SK-N-SH (cell line): ENCODE measurements at regions not wholly inside any gene's neighbourhood (a gene's known extent, or its start where the extent isn't known, plus 50 kb on each side); places are given as distances from the start of the nearest gene placed in this dataset.

Experiments used
- CTCF ChIP-seq: fragments of 200-600 bp; sonication (generic); IDR thresholded peaks from 2 replicates; pipeline ENCODE4 v1.6.1; 2017; ENCODE audit warnings: antibody characterized with exemption, mild to moderate bottlenecking, moderate library complexity
- EZH2phosphoT487 ChIP-seq: fragments of 200-600 bp; sonication (generic); IDR thresholded peaks from 2 replicates; pipeline ENCODE4 v1.6.1; 2017; ENCODE audit warnings: low read depth, mixed run types, mild to moderate bottlenecking, antibody characterized with exemption, moderate library complexity, borderline replicate concordance
- FOSL2 ChIP-seq: IDR thresholded peaks from 2 replicates; pipeline ENCODE4 v1.4.0; 2012; ENCODE audit warnings: low read depth, mild to moderate bottlenecking, moderate library complexity, borderline replicate concordance
- GABPA ChIP-seq: IDR thresholded peaks from 2 replicates; pipeline ENCODE4 v1.4.0; 2012; ENCODE audit warnings: low read depth, mild to moderate bottlenecking
- NRF1 ChIP-seq: IDR thresholded peaks from 2 replicates; pipeline ENCODE4 v1.6.1; 2012; ENCODE audit warnings: low read depth, mild to moderate bottlenecking, low read length
- POLR2AphosphoS5 ChIP-seq: IDR thresholded peaks from 2 replicates; pipeline ENCODE4 v1.6.1; 2012; ENCODE audit warnings: low read depth, low read length
- RAD21 ChIP-seq: IDR thresholded peaks from 2 replicates; pipeline ENCODE4 v1.6.1; 2012; ENCODE audit warnings: mild to moderate bottlenecking, low read length
- REST ChIP-seq: IDR thresholded peaks from 2 replicates; pipeline ENCODE4 v1.6.1; 2012; ENCODE audit warnings: mild to moderate bottlenecking, low read depth, low read length, moderate library complexity
- TAF1 ChIP-seq: IDR thresholded peaks from 2 replicates; pipeline ENCODE4 v1.6.1; 2012; ENCODE audit warnings: low read depth, mild to moderate bottlenecking, low read length, moderate library complexity, borderline replicate concordance
- ZBTB33 ChIP-seq: IDR thresholded peaks from 2 replicates; pipeline ENCODE4 v1.4.0; 2012; ENCODE audit warnings: low read depth, borderline replicate concordance

GRCh38 chr2:18682681-18683080, 93.3 kb upstream of the NT5C1B start:
- no peak for TF ChIP-seq EZH2phosphoT487
- TF ChIP-seq CTCF = no peak
- TF ChIP-seq ZBTB33 = no peak
- no peak for TF ChIP-seq FOSL2
- no peak for TF ChIP-seq POLR2AphosphoS5
- no peak for TF ChIP-seq REST
- no peak for TF ChIP-seq RAD21
- no peak for TF ChIP-seq NRF1
- no peak for TF ChIP-seq GABPA
- TF ChIP-seq TAF1 = no peak
